HG03064 (cell line): ENCODE measurements at regions not wholly inside any gene's neighbourhood (a gene's known extent, or its start where the extent isn't known, plus 50 kb on each side); places are given as distances from the start of the nearest gene placed in this dataset.
"Not testable (repeated sequence)": the region's sequence is repeated elsewhere in the genome, so short reads cannot be mapped to it uniquely, and the experiment has no call there.

ENCODE experiments used
- ATAC-seq: cut with Tn5 transposase; IDR thresholded peaks from one replicate; pipeline ENCODE4 v1.9.1; 2021; ENCODE audit warnings: low read depth; ENCODE audit not compliant: unreplicated experiment

- no peak for ATAC-seq
These were observed 249.9 kb downstream of the PAPSS1 start for GRCh38 chr4:107470173-107470572.

- no peak for ATAC-seq
These were observed 251.2 kb downstream of the PAPSS1 start for GRCh38 chr4:107468812-107469211.

- no peak for ATAC-seq
These were observed 251.9 kb downstream of the PAPSS1 start for GRCh38 chr4:107468156-107468555.

DNA sequence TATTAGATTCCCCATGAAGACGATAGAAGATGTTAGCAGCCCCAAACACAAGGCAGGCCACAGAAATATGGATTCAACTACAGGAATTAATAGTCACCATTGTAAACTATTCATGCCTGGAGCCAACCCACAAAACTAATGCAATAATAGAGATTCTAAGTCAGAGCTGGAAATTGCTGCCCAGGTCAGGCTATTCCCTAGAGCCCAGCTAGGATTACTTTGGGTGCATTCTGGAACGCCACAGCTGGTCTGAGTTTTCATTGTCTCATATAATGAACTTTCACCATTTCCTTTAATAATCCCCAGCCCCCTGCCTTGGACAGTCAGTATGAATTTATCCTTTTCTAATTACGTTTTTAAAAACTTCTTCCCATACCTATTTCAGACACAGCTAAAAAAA lies 252.6 kb downstream of the PAPSS1 start:
- ATAC-seq: no peak

DNA sequence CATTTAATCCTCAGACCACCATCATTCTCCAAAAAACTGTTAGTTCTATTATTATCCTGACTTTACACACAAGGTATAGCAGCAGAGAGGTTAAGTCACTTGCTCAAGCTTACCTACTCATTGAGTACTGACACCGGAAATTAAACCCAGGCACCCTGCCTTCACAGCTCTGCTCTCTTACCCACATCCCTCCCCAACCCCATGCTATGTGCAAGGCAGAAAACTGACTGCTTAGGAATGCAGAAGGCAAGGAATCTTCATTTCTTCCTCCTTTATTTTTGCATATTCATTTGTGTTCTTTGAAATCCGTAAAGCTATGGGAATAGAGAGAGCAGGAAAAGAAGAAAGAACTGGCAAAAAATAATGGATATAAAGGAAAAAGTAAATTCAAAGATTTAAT lies 261.8 kb downstream of the PAPSS1 start:
- ATAC-seq: no peak

DNA sequence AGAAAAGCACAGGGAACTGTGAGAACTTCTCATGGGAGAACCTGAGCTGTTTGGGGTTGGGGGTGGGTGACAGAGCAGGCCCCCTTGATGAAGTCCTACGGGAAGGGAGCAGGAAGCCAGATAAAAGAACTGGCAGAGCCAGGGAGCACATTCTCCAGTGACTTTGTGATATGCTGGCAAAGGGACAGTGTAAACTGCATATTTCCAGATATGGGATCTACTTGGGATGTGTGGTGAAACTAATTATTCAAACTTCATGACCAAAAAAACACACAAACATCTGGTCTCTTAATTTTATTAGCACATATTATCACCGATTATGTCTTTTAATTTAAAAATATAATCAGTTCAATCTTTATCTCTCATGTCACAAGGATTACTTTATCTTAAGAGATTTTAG lies 266.0 kb downstream of the PAPSS1 start:
- ATAC-seq: no peak

- ATAC-seq: no peak
These were observed 267.1 kb downstream of the PAPSS1 start for GRCh38 chr4:107452717-107453630.

DNA sequence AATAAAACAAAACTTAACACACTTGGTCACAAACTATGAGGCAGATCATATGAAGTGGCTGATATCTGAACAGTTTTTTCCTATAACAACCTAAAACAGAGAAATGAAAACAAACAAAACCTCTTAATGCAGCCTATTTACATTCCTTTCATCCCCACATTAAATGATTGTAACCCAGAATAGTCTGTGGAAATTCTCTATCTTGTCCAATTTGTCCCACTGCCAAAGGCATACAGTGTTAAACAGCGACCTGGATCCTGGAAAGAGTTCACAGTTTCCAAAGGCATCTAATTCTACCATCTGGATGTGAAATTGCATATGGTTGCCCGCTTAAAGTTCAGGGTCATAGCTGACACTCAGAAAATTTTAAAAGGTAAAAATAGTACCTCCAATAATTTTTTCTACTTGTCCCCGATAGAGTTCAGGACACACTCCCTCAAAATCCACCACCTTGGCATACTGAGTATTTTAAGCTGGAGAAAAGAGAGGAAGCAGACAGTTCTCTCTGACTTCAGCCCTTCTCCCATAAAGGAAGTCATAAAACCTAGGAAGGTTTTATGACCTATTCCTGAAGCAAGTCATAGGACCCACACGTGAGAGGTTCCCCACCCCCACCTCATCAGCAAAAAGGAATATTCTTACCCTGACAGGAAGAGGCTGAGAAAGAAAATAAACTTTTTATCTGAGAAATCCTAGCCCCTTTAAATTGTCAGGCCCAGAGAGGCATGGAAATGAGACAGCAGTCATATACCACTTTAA lies 270.2 kb downstream of the PAPSS1 start:
- ATAC-seq: no peak

DNA sequence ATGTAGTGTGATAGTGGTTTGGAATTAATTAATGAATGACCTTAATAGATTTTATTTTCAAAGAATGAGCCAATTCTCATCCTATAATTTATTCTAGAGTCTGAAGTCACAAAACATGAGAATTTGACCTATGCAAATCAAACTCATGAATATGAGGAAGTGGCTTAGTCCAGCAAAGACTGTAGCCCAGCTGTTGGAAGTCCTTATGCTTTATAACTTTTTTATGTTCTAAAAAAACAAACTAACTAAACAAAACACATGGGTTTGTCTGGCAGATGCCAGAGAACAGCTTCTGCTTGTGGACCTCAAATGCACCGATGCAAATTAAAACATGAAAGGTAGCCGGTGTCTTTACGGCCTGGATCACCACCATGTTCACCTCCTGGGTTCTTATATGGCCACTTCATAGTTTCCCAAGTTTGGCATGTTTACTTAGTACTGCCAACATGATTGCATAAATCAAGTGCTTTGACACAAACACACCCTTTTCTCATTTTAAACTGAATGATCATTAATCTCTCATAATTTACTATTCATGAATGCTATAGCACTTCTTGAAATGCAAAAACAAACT lies 277.4 kb downstream of the PAPSS1 start:
- ATAC-seq: no peak

DNA sequence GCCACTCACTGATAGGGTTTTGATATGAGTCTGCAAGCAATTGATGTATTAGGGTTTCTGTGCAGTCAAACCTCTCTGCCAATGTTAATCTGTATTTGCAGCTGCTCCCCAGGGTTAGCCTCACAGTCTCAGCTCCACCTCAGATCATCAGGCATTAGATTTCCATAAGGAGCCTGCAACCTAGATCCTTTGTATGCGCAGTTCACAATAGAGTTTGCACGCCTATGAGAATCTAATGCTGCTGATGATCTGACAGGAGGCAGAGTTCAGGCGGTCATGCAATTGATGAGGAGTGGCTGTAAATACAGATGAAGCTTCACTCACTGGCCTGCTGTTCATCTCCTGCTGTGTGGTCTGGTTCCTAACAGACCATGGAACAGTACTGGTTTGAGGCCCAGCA lies 280.6 kb downstream of the PAPSS1 start:
- no peak for ATAC-seq

DNA sequence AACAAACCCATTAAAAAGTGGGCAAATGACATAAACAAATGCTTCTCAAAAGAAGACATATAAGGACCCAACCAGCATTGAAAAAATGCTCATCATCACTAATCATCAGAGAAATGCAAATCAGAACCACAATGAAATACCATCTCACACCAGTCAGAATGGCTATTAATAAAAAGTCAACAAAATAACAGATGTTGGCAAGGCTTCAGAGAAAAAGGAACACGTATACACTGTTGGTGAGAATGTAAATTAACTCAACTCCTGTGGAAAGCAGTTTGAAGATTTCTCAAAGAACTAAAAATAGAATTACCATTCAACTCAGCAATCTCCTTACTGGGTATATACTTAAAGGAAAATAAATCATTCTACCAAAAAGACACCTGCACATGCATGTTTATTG lies 283.6 kb downstream of the PAPSS1 start:
- not testable (repeated sequence) for ATAC-seq

DNA sequence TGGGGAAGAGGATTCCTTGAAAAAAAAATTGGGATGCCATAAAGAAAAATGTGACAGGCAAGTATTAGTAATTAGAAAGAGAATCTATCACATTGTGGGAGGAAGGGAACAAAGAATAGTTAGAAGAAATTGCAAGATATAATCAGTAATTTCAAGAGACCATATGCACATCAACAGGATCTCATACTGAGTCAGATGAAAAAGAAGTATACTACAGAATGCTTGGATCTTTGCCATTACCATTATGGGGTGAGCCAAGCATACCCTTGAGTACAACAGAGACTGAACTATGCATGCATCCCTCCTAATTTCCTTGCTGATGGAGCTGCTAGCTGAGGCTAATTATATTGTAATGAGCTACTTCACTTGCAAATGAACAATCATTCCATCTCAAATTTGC lies 287.6 kb downstream of the PAPSS1 start:
- no peak for ATAC-seq

DNA sequence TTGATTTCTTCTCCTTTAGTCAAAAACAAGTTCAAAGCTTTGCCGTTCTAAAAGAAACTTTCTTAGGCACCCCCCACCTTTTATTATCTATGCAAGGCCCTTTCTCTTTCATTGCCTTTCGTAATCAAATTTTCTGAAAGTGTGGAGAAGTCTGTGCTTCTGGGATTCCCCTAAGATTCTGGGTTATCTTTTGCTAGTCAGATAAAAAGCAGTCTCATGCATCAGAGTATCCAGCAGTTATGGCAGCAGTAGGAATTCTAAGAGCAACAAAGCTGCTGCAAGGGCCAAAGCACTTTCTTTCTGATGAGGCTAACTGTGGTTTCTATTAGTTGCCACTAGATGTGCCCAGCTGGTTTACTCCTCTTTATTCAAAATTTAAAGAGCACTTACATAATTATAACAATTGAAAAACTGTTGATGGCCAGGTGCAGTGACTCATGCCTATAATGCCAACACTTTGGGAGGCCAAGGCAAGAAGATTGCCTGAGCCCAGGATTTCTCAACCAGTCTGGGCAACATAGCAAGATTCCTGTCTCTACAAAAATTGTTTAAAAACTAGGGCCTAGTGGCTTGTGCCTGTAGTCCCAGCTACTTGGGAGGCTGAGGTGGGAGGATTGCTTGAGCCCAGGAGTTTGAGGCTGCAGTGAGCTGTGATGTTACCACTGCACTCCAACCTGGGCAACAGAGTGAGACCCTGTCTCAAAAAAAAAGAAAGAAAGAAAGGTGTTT lies 296.2 kb downstream of the PAPSS1 start:
- ATAC-seq: no peak

GRCh38 chr4:107419536-107419935 lies 300.5 kb downstream of the PAPSS1 start:
- not testable (repeated sequence) for ATAC-seq

GRCh38 chr4:107419052-107419451 lies 301.0 kb downstream of the PAPSS1 start:
- no peak for ATAC-seq

DNA sequence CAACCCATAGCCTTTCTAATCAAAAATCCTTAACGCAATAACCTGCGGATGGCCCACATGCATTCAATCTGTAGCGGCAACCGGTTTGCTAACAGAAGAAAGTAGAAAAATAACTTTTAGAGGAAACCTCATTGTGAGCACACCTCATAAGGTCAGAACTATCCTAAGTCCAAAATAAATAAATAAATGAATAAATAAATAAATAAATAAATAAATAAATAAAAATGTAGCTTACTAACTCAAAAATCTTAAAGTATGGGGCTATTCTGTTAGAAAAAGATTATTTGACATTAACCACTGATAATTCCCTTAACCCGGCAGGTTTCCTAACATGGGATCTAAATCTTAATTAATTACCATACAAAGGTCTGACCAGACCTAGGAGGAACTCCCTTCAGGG lies 304.5 kb downstream of the PAPSS1 start:
- ATAC-seq: not testable (repeated sequence)

GRCh38 chr4:107409872-107410271 lies 310.2 kb downstream of the PAPSS1 start:
- not testable (repeated sequence) for ATAC-seq

DNA sequence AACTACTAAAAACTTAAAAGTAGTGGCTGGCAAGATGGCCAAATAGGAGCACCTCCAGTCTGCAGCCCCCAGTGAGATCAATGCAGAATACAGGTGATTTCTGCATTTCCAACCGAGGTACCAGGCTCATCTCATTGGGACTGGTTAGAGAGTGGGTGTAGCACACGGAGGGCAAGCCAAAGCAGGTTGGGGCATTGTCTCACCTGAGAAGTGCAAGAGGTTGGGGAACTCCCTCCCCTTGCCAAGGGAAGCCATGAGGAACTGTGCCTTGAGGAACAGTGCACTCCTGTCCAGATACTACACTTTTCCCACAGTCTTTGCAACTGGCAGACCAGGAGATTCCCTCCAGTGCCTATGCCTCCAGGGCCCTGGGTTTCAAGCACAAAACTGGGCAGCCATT lies 311.1 kb downstream of the PAPSS1 start:
- no peak for ATAC-seq

DNA sequence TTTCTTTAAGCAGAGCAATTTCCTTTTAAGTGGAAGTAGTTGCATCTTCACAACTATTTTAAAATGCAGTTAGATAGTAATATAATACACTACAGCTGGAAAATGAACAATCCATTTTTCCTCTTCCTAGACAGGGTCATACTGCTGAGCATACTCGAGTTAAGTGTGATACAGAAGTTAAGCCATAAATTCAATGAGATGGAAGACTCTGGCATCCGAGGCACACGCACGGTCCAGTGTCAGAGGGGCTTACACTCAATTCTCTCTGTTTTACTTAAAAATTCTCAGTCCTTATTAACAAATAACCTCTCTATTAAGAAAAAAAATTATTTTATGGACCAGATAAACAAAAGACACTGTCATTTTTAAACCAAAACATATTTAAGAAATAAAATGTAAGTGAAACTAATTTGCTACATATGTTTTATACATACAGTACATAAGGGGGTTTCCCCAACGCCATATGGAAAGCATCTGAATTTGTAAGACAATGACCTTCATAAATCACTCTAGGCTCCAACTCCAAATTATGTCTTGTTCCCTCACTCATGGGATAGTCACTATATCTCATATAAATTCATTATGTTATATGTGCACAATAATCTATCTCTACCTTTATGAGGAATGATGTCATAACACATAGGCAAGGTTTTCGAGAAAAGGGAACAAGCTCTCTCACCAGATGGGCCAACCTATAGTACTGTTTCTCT lies 315.3 kb downstream of the PAPSS1 start:
- no peak for ATAC-seq

DNA sequence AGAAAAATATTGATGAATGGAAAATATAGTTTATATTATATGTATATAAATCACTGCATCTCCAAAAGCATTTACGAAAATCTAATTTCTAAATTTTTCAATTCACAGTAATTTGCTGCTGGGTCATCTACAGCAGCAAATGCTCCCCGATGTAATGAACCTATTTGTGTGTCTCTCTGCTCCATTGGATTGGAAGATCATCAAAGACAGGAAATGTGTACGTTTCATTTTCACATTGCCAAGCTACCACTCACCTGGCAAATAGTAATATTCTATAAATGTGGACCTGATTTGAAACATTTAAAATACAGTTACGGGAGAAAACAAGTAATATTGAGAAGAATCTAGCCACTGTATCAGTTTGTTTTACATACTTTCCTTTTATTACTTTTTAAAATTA lies 317.7 kb downstream of the PAPSS1 start:
- no peak for ATAC-seq
